OCI-LY3 (cell line): ENCODE measurements at regions not wholly inside any gene's neighbourhood (a gene's known extent, or its start where the extent isn't known, plus 50 kb on each side); places are given as distances from the start of the nearest gene placed in this dataset.

ENCODE experiments used
- H2AFZ ChIP-seq: fragments of 200-600, 300-600 bp; shearing (Covaris generic); 2 replicates; pipeline ENCODE4 v1.6.0; 2014; ENCODE audit warnings: antibody characterized with exemption, low read depth, low read length
- H3K27ac ChIP-seq: fragments of 200-600, 300-600 bp; sonication (generic); 2 replicates; pipeline ENCODE4 v1.5.1; 2014; ENCODE audit warnings: mild to moderate bottlenecking, low read length, moderate library complexity, mixed read lengths
- H3K27me3 ChIP-seq: fragments of 200-600, 300-600 bp; sonication (generic); 2 replicates; pipeline ENCODE4 v1.6.1; 2014; ENCODE audit warnings: low read depth, low read length, mixed read lengths
- H3K36me3 ChIP-seq: fragments of 200-600, 300-600 bp; sonication (generic); replicated peaks from 2 replicates; pipeline ENCODE3; 2014; ENCODE audit warnings: low read depth, low read length, mixed read lengths
- H3K4me1 ChIP-seq: fragments of 300-600, 200-600 bp; sonication (generic); 2 replicates; pipeline ENCODE4 v1.6.1; 2014; ENCODE audit warnings: low read length, mixed read lengths
- H3K4me2 ChIP-seq: fragments of 200-600, 300-600 bp; sonication (generic); 2 replicates; pipeline ENCODE4 v1.6.1; 2014; ENCODE audit warnings: low read length, mixed read lengths
- H3K4me3 ChIP-seq: fragments of 300-600, 200-600 bp; sonication (generic); 2 replicates; pipeline ENCODE4 v1.5.1; 2014; ENCODE audit warnings: antibody characterized with exemption, mild to moderate bottlenecking, low read length, moderate library complexity
- H3K79me2 ChIP-seq: fragments of 300-600, 200-600 bp; shearing (Covaris generic); 2 replicates; pipeline ENCODE4 v1.6.1; 2014; ENCODE audit warnings: mild to moderate bottlenecking, low read length, mixed read lengths
- H3K9ac ChIP-seq: fragments of 300-600, 200-600 bp; shearing (Covaris generic); 2 replicates; pipeline ENCODE4 v1.6.0; 2014; ENCODE audit warnings: mild to moderate bottlenecking, low read length, moderate library complexity
- H3K9me3 ChIP-seq: fragments of 200-600, 300-600 bp; shearing (Covaris generic); 2 replicates; pipeline ENCODE4 v1.6.1; 2014; ENCODE audit warnings: low read length, mixed read lengths; ENCODE audit not compliant: insufficient read depth
- H4K20me1 ChIP-seq: fragments of 200-600, 300-600 bp; sonication (generic); 2 replicates; pipeline ENCODE4 v1.6.1; 2016; ENCODE audit warnings: low read length, mixed read lengths; ENCODE audit not compliant: insufficient read depth
- CTCF ChIP-seq: fragments of 200-600, 300-600 bp; sonication (generic); IDR thresholded peaks from 2 replicates; pipeline ENCODE4 v1.5.1; 2014; ENCODE audit warnings: antibody characterized with exemption, low read length, low read depth
- EZH2phosphoT487 ChIP-seq: fragments of 200-600 bp; shearing (Covaris generic); IDR thresholded peaks from 2 replicates; pipeline ENCODE4 v1.6.1; 2018; ENCODE audit warnings: antibody characterized with exemption, mixed run types, low read depth

GRCh38 chr18:42447688-42448087 lies 492.7 kb downstream of the PIK3C3 start:
- Histone ChIP-seq H3K27me3 (no peaks in the 10 kb centered on the region), H2AFZ (no peak overlapping the region), H4K20me1 (no peaks in the 10 kb centered on the region), H3K4me1 (peaks cover 4% of the 10 kb centered on the region; the same call in 1 of the 2 replicates), H3K9ac (no peak overlapping the region), H3K4me2 (no peak overlapping the region), H3K79me2 (no peaks in the 10 kb centered on the region), H3K27ac (no peak overlapping the region), H3K36me3 (peaks cover 11% of the 10 kb centered on the region), H3K4me3 (no peak overlapping the region), H3K9me3 (peaks cover 40% of the 10 kb centered on the region)
- TF ChIP-seq EZH2phosphoT487 (no peak), CTCF (no peak)

GRCh38 chr18:42458226-42458625 lies 503.2 kb downstream of the PIK3C3 start:
- Histone ChIP-seq H3K4me2 (no peak overlapping the region), H3K79me2 (no peaks in the 10 kb centered on the region), H2AFZ (no peak overlapping the region), H3K36me3 (no peaks in the 10 kb centered on the region), H3K9me3 (no peaks in the 10 kb centered on the region), H3K27ac (no peak overlapping the region), H3K9ac (no peak overlapping the region), H3K4me3 (no peak overlapping the region), H3K4me1 (no peaks in the 10 kb centered on the region), H4K20me1 (no peaks in the 10 kb centered on the region), H3K27me3 (no peaks in the 10 kb centered on the region)
- no peak for TF ChIP-seq EZH2phosphoT487
- TF ChIP-seq CTCF, result no peak

GRCh38 chr18:42459873-42460272 lies 504.8 kb downstream of the PIK3C3 start:
- H3K27ac ChIP-seq, result no peak overlapping the region
- TF ChIP-seq CTCF, result no peak
- TF ChIP-seq EZH2phosphoT487, result no peak
- H3K9ac ChIP-seq, result no peak overlapping the region
- no peak overlapping the region for H3K4me2 ChIP-seq
- no peak overlapping the region for H3K4me3 ChIP-seq
- H3K79me2 ChIP-seq, result no peaks in the 10 kb centered on the region
- no peaks in the 10 kb centered on the region for H4K20me1 ChIP-seq
- no peaks in the 10 kb centered on the region for H3K4me1 ChIP-seq
- H3K9me3 ChIP-seq, result no peaks in the 10 kb centered on the region
- no peaks in the 10 kb centered on the region for H3K27me3 ChIP-seq
- no peaks in the 10 kb centered on the region for H3K36me3 ChIP-seq
- no peak overlapping the region for H2AFZ ChIP-seq

GRCh38 chr18:42471885-42472284 lies 516.9 kb downstream of the PIK3C3 start:
- no peaks in the 10 kb centered on the region for H3K79me2 ChIP-seq
- H3K9ac ChIP-seq, result no peak overlapping the region
- no peaks in the 10 kb centered on the region for H3K27me3 ChIP-seq
- no peak for TF ChIP-seq EZH2phosphoT487
- no peak for TF ChIP-seq CTCF
- no peak overlapping the region for H2AFZ ChIP-seq
- no peak overlapping the region for H3K4me3 ChIP-seq
- no peaks in the 10 kb centered on the region for H3K36me3 ChIP-seq
- no peak overlapping the region for H3K4me2 ChIP-seq
- no peaks in the 10 kb centered on the region for H4K20me1 ChIP-seq
- H3K27ac ChIP-seq, result no peak overlapping the region
- no peaks in the 10 kb centered on the region for H3K9me3 ChIP-seq
- no peaks in the 10 kb centered on the region for H3K4me1 ChIP-seq
